HUDEP-2 (cell line): ENCODE measurements at regions not wholly inside any gene's neighbourhood (a gene's known extent, or its start where the extent isn't known, plus 50 kb on each side); places are given as distances from the start of the nearest gene placed in this dataset.
"Not testable (repeated sequence)": the region's sequence is repeated elsewhere in the genome, so short reads cannot be mapped to it uniquely, and the experiment has no call there.

Experiments used
- DNase-seq, 76 experiments: peaks; one replicate each; lab custom pipeline; 2025; ENCODE audit not compliant: unreplicated experiment in 76 of 76; lab: John Stamatoyannopoulos, UW

- DNase-seq: no peak
These were observed 502.2 kb upstream of the LMCD1 start for GRCh38 chr3:7999384-7999783.

DNA sequence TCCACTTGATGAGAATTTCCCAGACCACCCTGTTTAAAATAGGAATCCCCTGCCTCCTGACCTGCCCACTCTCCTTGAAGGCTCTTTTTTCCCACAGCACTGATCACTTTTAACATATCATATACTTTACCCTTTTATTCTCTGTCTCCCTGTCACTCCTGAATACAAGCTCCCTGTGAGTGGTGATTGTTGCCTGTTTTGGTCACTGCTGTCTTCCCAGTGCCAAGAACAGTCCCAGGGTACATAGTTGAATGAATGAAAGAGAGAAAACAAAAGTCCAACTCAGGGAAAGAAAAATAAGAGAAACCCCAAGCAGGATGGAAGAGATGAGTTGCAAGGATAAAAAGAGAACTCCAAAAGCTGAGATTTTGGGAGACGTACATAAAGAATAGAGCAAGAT lies 500.3 kb upstream of the LMCD1 start:
- DNase-seq: no peak

DNA sequence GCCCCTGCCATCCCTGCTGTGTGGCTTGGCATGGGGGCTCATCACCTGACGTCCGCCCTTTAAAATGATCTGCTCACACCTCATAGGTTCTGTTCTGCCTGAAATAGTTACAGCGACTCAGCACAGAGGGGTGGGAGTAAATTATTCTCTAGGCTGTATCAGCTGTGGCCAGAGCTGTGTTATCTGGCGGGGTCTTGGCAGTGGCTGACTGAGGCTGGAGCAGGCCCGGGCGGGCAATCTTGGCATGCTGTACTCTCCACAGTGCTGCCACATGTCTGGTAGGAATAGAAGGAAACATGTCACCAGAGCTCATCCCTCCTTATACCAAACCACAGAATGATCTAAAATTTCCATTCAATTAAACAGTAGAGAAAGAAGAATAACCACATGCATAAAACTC lies 499.9 kb upstream of the LMCD1 start:
- DNase-seq: no peak

GRCh38 chr3:8011902-8012301 lies 489.7 kb upstream of the LMCD1 start:
- DNase-seq: no peak

GRCh38 chr3:8020047-8020841 lies 481.4 kb upstream of the LMCD1 start:
- DNase-seq: no peak

DNA sequence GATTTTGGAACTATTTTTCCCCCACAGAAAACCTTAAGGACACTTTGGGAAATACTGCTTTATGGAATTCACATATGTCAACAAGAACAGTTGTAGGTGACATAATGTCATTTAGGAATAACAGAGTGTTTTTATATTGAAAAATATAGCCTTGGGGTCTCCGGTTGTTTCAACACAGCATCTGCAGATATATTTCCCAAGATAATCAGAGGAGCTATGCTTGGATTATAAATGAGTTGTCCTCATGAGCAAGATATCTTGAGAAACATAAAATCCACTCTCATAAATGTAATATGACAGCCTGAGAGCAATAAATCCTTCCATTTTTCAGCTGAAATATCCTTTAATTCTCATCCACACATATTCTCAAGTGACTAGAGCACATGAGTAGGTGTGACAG lies 473.7 kb upstream of the LMCD1 start:
- no peak for DNase-seq

DNA sequence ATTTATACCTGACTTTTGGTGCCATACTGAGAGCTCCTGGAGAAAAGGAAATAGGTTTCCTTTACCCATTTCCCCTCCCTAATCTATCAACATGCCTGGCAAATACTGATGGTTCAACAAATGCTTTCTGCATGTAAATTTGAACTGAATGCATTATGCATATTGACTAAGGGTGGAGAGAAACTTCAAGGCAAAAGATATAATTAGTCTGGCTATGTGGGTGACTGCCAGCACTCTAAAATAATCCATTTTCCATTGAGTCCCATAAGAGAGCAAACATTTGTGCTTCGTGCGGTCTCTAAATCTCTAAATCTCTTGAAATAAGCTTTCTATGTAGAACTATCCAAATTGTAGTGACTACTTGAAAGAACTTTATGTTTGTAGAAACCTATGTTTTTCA lies 451.3 kb upstream of the LMCD1 start:
- DNase-seq: no peak

GRCh38 chr3:8052659-8053058 lies 449.0 kb upstream of the LMCD1 start:
- DNase-seq: no peak

DNA sequence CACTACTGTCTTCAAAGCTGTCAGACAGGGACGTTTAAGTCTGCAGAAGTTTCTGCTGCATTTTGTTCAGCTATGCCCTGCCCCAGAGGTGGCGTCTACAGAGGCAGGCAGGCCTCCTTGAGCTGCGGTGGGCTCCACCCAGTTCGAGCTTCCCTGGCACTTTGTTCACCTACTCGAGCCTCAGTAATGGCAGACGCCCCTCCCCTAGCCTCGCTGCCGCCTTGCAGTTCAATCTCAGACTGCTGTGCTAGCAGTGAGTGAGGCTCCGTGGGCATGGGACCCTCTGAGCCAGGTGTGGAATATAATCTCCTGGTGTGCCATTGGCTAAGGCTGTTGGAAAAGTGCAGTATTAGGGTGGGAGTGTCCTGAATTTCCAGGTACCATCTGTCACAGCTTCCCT lies 433.5 kb upstream of the LMCD1 start:
- DNase-seq: not testable (repeated sequence)

GRCh38 chr3:8069471-8069870 lies 432.2 kb upstream of the LMCD1 start:
- no peak for DNase-seq

DNA sequence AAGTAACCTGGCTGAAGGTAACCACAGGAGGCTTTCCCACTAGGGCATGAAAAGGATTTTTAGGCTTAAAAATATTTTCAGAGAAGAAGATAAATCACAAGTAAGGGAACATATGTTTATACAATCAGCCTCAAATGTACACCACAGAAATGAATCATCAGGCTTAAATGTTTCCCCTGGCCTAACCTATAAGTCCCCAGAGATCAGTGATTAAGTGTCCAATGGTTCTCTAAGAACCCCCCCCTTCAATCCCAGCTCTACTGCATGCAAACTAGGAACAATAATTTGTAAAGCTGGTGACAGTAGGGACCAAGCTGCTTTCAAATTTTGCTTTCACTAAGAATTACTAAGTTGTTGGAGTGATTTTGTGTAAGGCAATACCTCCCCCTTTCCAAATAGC lies 431.6 kb upstream of the LMCD1 start:
- DNase-seq: no peak

GRCh38 chr3:8074740-8075139 lies 426.9 kb upstream of the LMCD1 start:
- not testable (repeated sequence) for DNase-seq

- DNase-seq: no peak
These were observed 424.5 kb upstream of the LMCD1 start for GRCh38 chr3:8077126-8077525.

DNA sequence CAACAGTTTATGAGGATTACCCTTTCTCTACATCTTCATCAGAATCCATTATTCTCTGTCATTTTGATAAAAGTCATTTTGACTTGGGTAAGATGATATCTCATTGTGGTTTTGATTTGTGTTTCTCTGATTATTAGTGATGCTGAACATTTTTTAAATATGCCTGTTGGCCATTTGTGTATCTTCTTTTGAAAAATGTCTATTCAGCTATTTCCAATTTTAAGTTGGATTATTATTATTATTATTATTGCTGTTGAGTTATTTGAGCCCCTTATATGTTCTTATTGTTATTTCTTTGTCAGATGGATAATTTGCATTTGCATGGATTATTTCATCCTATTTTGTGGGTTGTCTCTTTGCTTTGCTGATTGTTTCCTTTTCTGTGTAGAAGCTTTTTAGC lies 421.2 kb upstream of the LMCD1 start:
- no peak for DNase-seq

DNA sequence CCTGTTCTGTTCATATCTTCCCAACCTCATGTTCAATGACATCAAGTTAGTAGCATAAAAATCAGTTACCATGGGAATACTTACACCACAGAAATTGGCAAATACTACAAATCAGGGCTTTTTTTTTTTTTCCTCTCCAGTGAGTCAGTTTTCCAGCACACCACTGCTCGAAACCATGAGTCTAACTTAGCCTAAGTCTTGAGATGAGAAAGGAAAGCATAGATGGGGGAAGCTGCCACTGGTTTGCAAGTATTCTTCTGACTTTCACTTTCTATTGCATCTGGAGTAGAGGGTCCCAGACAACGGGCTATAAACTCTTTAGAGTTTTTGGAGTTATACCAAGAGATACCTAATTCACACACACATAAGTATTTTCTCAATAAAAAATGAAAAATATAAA lies 416.1 kb upstream of the LMCD1 start:
- DNase-seq: no peak

DNA sequence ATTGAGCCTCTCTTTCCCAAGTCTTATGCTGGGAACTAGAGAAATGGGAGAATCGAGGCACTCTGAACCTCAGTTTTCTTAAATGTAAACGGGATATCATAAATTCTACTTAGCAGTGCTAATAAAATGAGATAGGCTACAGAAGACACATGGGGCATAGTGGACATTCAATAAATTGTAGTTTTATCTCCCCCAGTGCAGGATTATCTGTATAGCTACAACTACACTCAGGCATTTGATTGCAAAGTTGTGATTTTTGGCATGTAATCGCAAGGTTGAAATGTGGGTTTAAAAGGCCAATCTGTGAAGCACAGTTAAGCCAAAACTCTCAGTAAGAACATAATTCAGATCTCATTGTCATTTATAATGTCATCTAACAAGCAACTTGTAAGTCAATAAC lies 413.7 kb upstream of the LMCD1 start:
- no peak for DNase-seq

GRCh38 chr3:8094415-8094814 lies 407.2 kb upstream of the LMCD1 start:
- DNase-seq: no peak

DNA sequence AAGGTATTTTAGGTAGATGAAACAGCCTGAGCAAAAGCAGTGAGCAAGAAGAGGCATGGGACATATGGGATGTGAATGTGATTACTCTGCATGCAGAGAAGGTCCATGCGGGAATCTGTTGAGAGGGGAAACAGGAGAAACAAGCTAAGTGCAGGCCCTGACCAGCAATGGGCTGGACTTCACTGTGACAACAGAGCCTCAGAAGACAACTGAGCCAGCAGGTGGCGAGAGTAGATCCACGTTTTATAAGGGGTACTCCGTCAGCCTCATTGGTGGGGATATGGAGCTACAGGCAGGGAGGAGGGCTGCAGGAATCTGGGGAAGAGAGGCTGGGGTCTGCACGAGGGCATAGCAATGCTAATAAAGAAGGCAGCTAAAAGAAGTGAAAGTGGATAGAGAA lies 405.9 kb upstream of the LMCD1 start:
- DNase-seq: peak in 1 of 76 experiments; percentile 4

GRCh38 chr3:8097690-8098089 lies 403.9 kb upstream of the LMCD1 start:
- DNase-seq: no peak

DNA sequence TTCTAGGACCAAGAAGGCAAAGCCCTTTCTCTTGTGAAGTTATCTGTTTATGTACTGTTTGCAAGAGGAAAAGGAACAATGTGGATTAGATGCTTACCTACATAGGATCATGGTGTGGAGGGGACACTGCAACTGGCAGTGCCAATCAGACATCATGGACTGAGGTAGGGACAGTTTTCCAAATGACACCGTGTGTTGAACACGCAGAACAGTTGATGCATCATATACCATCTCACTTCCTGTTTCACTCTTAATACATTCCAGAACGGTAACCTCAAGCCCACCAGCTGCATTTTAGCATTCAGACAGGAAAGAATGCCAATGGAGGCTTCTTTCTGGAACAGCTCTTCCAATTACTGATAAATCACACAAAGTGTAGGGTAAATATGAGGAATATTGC lies 397.7 kb upstream of the LMCD1 start:
- DNase-seq: no peak

- no peak for DNase-seq
These were observed 394.7 kb upstream of the LMCD1 start for GRCh38 chr3:8106921-8107320.

- peak in 40 of 76 experiments; percentile 1 to 66 (median 17) for DNase-seq
These were observed 390.4 kb upstream of the LMCD1 start for GRCh38 chr3:8110966-8111798.
